Endothelial cell of umbilical vein (primary cell): ENCODE measurements at regions not wholly inside any gene's neighbourhood (a gene's known extent, or its start where the extent isn't known, plus 50 kb on each side); places are given as distances from the start of the nearest gene placed in this dataset.

Experiments used
- BruUV-seq: library from RNA; stranded (reverse); fragments of 400-500 nt; replicated peaks from 2 replicates; lab custom pipeline; 2021; lab: Mats Ljungman, UMichigan
- CTCF ChIA-PET: fragments of 300-600, 350-600 bp; sonication (Branson Sonifier 250); formaldehyde crosslinking; loops from one replicate; lab custom pipeline; 2021; ENCODE audit warnings: antibody characterized with exemption, inconsistent platforms; lab: Charles Lee
- POLR2A ChIA-PET: fragments of 300-600, 350-600 bp; sonication (Branson Sonifier 250); formaldehyde crosslinking; loops from one replicate; lab custom pipeline; 2021; ENCODE audit warnings: antibody characterized with exemption, inconsistent platforms; lab: Charles Lee
- DNase-seq: peaks from one replicate; pipeline ENCODE4 v3.0.0-alpha.2; 2011; ENCODE audit warnings: low read depth, low spot score
- FAIRE-seq: peaks from 2 replicates; lab custom pipeline; 2011; peaks lifted over from hg19 to GRCh38; lab: Jason Lieb, UNC
- H2AFZ ChIP-seq: 2 replicates; pipeline ENCODE4 v1.6.0; 2012; ENCODE audit warnings: low read depth, low read length, control low read depth, inconsistent platforms
- H3K27ac ChIP-seq: 2 replicates; pipeline ENCODE4 v1.5.1; 2011; ENCODE audit warnings: low read depth, mild to moderate bottlenecking, control low read depth, low read length, moderate library complexity; ENCODE audit not compliant: insufficient read depth
- H3K27me3 ChIP-seq, 2 experiments: 2 replicates each; pipeline versions ENCODE4 v1.6.0 to v1.6.1; 2011; ENCODE audit warnings: low read length in 2 of 2, mixed read lengths in 1 of 2; ENCODE audit not compliant: control insufficient read depth in 2 of 2, insufficient read depth in 2 of 2
- H3K36me3 ChIP-seq, 2 experiments: 2 replicates in 1 of 2; 3 replicates in 1 of 2; pipeline ENCODE4 v1.5.1; 2011; ENCODE audit warnings: low read length in 2 of 2, mild to moderate bottlenecking in 1 of 2, moderate library complexity in 1 of 2; ENCODE audit not compliant: control insufficient read depth in 2 of 2, insufficient read depth in 2 of 2; ENCODE audit errors: extremely low read depth in 1 of 2
- H3K4me1 ChIP-seq: 3 replicates; pipeline ENCODE4 v1.5.1; 2011; ENCODE audit warnings: mild to moderate bottlenecking, low read length; ENCODE audit not compliant: control insufficient read depth, insufficient read depth; ENCODE audit errors: extremely low read depth
- H3K4me2 ChIP-seq: 2 replicates; pipeline ENCODE4 v1.6.1; 2011; ENCODE audit warnings: low read length, control low read depth, mixed read lengths; ENCODE audit not compliant: insufficient read depth
- H3K4me3 ChIP-seq, 3 experiments: fragments of 200-600 bp in 1 of 3; sonication (generic), shearing (Covaris generic) in 1 of 3; replicated peaks in 1 of 3; 2 replicates each; pipeline ENCODE4 v1.5.1; 2011 to 2016; ENCODE audit warnings: control low read depth in 3 of 3, low read length in 3 of 3, mild to moderate bottlenecking in 2 of 3, inconsistent platforms in 1 of 3, low read depth in 1 of 3, moderate library complexity in 1 of 3; ENCODE audit not compliant: insufficient read depth in 1 of 3
- H3K79me2 ChIP-seq: 2 replicates; pipeline ENCODE4 v1.6.0; 2012; ENCODE audit warnings: low read length, inconsistent platforms; ENCODE audit not compliant: control insufficient read depth, insufficient read depth
- H3K9ac ChIP-seq: replicated peaks from 2 replicates; pipeline ENCODE3; 2011; ENCODE audit warnings: low read length, control low read depth; ENCODE audit not compliant: insufficient read depth; ENCODE audit errors: extremely low read depth
- H3K9me1 ChIP-seq: replicated peaks from 3 replicates; pipeline ENCODE4 v1.6.0; 2011; ENCODE audit warnings: mild to moderate bottlenecking, low read length; ENCODE audit not compliant: control insufficient read depth, insufficient read depth; ENCODE audit errors: extremely low read depth
- H3K9me3 ChIP-seq: replicated peaks from 2 replicates; pipeline ENCODE4 v1.5.1; 2012; ENCODE audit warnings: low read length, inconsistent platforms; ENCODE audit not compliant: control insufficient read depth, insufficient read depth
- H4K20me1 ChIP-seq: replicated peaks from 2 replicates; pipeline ENCODE3; 2011; ENCODE audit warnings: mild to moderate bottlenecking, low read length; ENCODE audit not compliant: control insufficient read depth, insufficient read depth; ENCODE audit errors: extremely low read depth
- EZH2 ChIP-seq: IDR thresholded peaks from 2 replicates; pipeline ENCODE4 v1.6.1; 2012; ENCODE audit warnings: borderline replicate concordance, low read depth, mild to moderate bottlenecking, moderate library complexity, low read length, inconsistent platforms; ENCODE audit not compliant: severe bottlenecking
- FOS ChIP-seq: IDR thresholded peaks from 2 replicates; pipeline ENCODE4 v1.6.1; 2011; ENCODE audit warnings: mild to moderate bottlenecking, low read length, moderate library complexity, borderline replicate concordance; ENCODE audit not compliant: insufficient read depth
- GATA2 ChIP-seq: IDR thresholded peaks from 2 replicates; pipeline ENCODE4 v1.7.0; 2011; ENCODE audit warnings: low read depth, mild to moderate bottlenecking, moderate library complexity, mixed read lengths, low read length; ENCODE audit not compliant: insufficient read length, insufficient read depth
- JUN ChIP-seq: IDR thresholded peaks from 2 replicates; pipeline ENCODE4 v1.6.1; 2011; ENCODE audit warnings: borderline replicate concordance, low read depth; ENCODE audit not compliant: insufficient read length, insufficient read depth
- MYC ChIP-seq: IDR thresholded peaks from one replicate; pipeline ENCODE4 v1.6.1; 2011; ENCODE audit warnings: mild to moderate bottlenecking, low read depth, low read length
- POLR2A ChIP-seq: IDR thresholded peaks from 2 replicates; pipeline ENCODE4 v1.6.1; 2012; ENCODE audit warnings: low read depth, mild to moderate bottlenecking, control low read depth, low read length
- POLR2AphosphoS5 ChIP-seq: IDR thresholded peaks from 2 replicates; pipeline ENCODE4 v1.6.1; 2012; ENCODE audit warnings: low read depth, mild to moderate bottlenecking, control low read depth, low read length, moderate library complexity; ENCODE audit not compliant: insufficient read depth
- dilution Hi-C: fragments of 300-500 bp; cut with MboI; formaldehyde crosslinking; loops from one replicate; pipeline ENCODE4 v1.15.0; 2019; ENCODE audit warnings: low sequenced_read_pairs; ENCODE audit not compliant: extremely low pct_ligation_motif_present
- intact Hi-C: fragments of 100-400 bp; cut with micrococcal nuclease; formaldehyde crosslinking; loops from one replicate; pipeline ENCODE4 v1.10.0; 2022
- TF ChIP-seq, protein P1 (sequence below): IDR thresholded peaks from 2 replicates; pipeline ENCODE4 v1.6.1; 2011; ENCODE audit not compliant: insufficient read depth, insufficient read length
- TF ChIP-seq, protein P2 (sequence below), 2 donors: IDR thresholded peaks; 1 replicate in 1 of 2; 2 replicates in 1 of 2; pipeline ENCODE4 v1.5.1; 2011; ENCODE audit warnings: low read length in 2 of 2, mild to moderate bottlenecking in 2 of 2, moderate library complexity in 2 of 2, control low read depth in 1 of 2, inconsistent platforms in 1 of 2, low read depth in 1 of 2; ENCODE audit not compliant: insufficient read depth in 1 of 2; ENCODE audit errors: extremely low read depth in 1 of 2

DNA sequence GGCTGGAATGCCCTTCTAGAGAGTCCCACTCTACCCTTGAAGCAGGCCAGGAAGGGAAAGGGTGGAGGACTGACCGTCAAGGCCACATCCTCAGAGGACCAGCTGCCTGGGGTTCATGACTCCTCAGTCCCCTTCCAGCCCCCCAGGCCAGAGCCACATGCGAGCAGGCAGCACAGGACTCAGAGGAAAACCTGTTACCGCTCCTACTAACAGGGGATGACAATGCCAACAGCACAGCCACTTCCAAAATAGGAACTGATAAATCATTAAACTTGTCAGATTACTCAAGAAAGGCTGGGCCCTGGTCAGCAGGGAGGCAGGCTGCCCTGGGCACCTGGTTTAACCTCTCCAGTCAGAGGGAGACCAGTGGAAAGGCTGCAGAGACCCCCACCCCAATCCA, 206.2 kb upstream of the SDK2 start:
- Histone ChIP-seq H3K4me1 (no peaks in the 10 kb centered on the region), H3K27me3 (no peaks in the 10 kb centered on the region), H4K20me1 (no peaks in the 10 kb centered on the region), H3K4me2 (no peak overlapping the region), H3K79me2 (no peaks in the 10 kb centered on the region), H2AFZ (no peak overlapping the region), H3K4me3 (no peak overlapping the region), H3K36me3 (no peaks in the 10 kb centered on the region), H3K9me3 (peaks cover 3% of the 10 kb centered on the region), H3K9me1 (no peaks in the 10 kb centered on the region), H3K27ac (no peak overlapping the region), H3K9ac (no peak overlapping the region)
- FAIRE-seq (no peak), DNase-seq (no peak)
- intact Hi-C loops (no loop called here), dilution Hi-C loops (no loop called here)
- POLR2A ChIA-PET, result no interaction called here
- no TSS peak for BruUV-seq
- TF ChIP-seq, protein P1, sequence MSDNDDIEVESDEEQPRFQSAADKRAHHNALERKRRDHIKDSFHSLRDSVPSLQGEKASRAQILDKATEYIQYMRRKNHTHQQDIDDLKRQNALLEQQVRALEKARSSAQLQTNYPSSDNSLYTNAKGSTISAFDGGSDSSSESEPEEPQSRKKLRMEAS, result no peak
- TF ChIP-seq, protein P2, sequence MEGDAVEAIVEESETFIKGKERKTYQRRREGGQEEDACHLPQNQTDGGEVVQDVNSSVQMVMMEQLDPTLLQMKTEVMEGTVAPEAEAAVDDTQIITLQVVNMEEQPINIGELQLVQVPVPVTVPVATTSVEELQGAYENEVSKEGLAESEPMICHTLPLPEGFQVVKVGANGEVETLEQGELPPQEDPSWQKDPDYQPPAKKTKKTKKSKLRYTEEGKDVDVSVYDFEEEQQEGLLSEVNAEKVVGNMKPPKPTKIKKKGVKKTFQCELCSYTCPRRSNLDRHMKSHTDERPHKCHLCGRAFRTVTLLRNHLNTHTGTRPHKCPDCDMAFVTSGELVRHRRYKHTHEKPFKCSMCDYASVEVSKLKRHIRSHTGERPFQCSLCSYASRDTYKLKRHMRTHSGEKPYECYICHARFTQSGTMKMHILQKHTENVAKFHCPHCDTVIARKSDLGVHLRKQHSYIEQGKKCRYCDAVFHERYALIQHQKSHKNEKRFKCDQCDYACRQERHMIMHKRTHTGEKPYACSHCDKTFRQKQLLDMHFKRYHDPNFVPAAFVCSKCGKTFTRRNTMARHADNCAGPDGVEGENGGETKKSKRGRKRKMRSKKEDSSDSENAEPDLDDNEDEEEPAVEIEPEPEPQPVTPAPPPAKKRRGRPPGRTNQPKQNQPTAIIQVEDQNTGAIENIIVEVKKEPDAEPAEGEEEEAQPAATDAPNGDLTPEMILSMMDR (IDR thresholded peaks at IDR 0.05; ENCODE audit: extremely low read depth in 1 of 2, insufficient read depth in 1 of 2, low read depth in 1 of 2, low read length in 2 of 2), result no peak
- TF ChIP-seq POLR2AphosphoS5 (no peak), FOS (no peak), POLR2A (no peak), MYC (no peak), EZH2 (no peak), JUN (no peak), GATA2 (no peak)
- CTCF ChIA-PET, result no interaction called here
